ENCODE measurements at regions not wholly inside any gene's neighbourhood (a gene's known extent, or its start where the extent isn't known, plus 50 kb on each side); places are given as distances from the start of the nearest gene placed in this dataset.

DNA sequence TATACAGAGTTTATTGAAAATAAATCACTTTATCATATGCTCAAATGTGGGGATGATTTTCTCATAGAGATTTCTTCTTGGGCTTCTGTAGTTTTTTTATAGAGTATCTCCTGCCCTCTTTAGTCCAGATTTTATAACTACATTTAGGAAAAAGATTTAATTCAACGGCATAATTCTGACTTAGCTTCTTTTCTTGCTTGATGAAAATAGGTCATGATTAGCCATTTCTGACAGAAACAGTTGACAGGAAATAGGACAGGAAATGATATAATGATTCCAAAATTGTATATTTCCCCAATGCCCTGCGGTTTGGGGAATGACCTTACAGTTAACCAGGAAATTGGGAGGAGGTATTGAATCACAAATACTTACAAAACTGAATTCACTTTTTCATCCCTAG is 1531.9 kb upstream of the ACVR2A start:
- TF ChIP-seq CTCF (IDR thresholded peaks at IDR 0.05) (no peak), POLR2A (IDR thresholded peaks at IDR 0.05) (no peak)

All from sigmoid colon (tissue), 3 donors.